Bronchial epithelial cell (primary cell): ENCODE measurements at regions not wholly inside any gene's neighbourhood (a gene's known extent, or its start where the extent isn't known, plus 50 kb on each side); places are given as distances from the start of the nearest gene placed in this dataset.

Experiments
- DNase-seq: peaks from one replicate; pipeline ENCODE4 v3.0.0-alpha.2; 2010; ENCODE audit warnings: low read depth
- FAIRE-seq: peaks from 2 replicates; lab custom pipeline; 2011; peaks lifted over from hg19 to GRCh38; lab: Jason Lieb, UNC
- H3K27me3 ChIP-seq: 2 replicates; pipeline ENCODE4 v1.5.1; 2011; ENCODE audit warnings: low read length; ENCODE audit not compliant: control insufficient read depth, insufficient read depth
- H3K36me3 ChIP-seq: 2 replicates; pipeline ENCODE4 v1.5.1; 2011; ENCODE audit warnings: low read length; ENCODE audit not compliant: control insufficient read depth, insufficient read depth
- H3K4me3 ChIP-seq: 2 replicates; pipeline ENCODE4 v1.5.1; 2011; ENCODE audit warnings: mild to moderate bottlenecking, low read depth, low read length, control low read depth
- CTCF ChIP-seq: IDR thresholded peaks from 2 replicates; pipeline ENCODE4 v1.5.1; 2011; ENCODE audit warnings: mild to moderate bottlenecking, moderate library complexity, low read length, control low read depth, inconsistent platforms; ENCODE audit not compliant: insufficient read depth, severe bottlenecking

DNA sequence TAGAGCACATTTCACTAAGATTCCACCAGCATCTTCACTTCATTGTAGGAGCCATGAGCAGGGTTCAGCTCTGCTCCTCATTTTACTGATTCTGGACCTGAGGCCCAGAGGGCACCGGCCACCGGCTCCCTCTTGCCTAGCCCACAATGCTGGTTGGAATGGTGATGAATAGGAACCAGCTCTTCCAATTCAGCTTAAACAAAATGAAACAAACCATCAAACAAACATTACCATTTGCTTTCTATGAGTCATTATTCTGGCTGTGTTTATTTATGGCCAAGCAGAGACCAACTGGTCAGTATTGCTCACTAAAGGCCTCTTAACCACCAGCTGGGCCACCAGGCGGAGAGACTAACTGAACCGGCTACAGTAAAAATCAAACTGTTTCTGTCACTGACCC, 176.7 kb downstream of the MTX2 start:
- peak; percentile 62 for DNase-seq
- H3K36me3 ChIP-seq: no peaks in the 10 kb centered on the region
- no peak for TF ChIP-seq CTCF
- H3K27me3 ChIP-seq: no peaks in the 10 kb centered on the region
- H3K4me3 ChIP-seq: no peak overlapping the region
- no peak for FAIRE-seq

- H3K36me3 ChIP-seq: no peaks in the 10 kb centered on the region
- DNase-seq (peak; percentile 29), FAIRE-seq (no peak)
- TF ChIP-seq CTCF: no peak
- no peak overlapping the region for H3K4me3 ChIP-seq
- no peaks in the 10 kb centered on the region for H3K27me3 ChIP-seq
Measured at GRCh38 chr2:176446718-176447414, 177.6 kb downstream of the MTX2 start.

DNA sequence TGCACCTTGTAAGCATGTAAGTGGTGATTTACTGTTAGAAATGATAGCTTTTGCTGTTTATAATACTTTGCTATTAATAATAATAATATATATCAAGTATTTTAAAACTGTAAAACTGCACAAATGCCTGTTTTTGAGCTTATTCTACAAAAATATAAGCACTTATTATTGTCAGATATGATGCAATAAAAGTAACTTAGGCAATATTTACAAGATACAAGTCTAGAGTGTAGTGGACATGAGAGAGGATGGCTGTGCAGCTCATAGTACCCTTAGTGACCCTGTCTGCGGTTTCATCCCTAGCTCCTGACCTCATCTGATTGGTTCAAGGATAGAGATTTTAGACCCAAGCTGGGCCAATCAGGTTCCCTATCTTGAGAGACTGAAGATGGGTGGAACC, 178.4 kb downstream of the MTX2 start:
- DNase-seq: no peak
- TF ChIP-seq CTCF: no peak
- no peaks in the 10 kb centered on the region for H3K27me3 ChIP-seq
- H3K4me3 ChIP-seq: no peak overlapping the region
- FAIRE-seq: no peak
- no peaks in the 10 kb centered on the region for H3K36me3 ChIP-seq

GRCh38 chr2:176449852-176450251, 180.6 kb downstream of the MTX2 start:
- Histone ChIP-seq H3K27me3 (no peaks in the 10 kb centered on the region), H3K36me3 (no peaks in the 10 kb centered on the region), H3K4me3 (no peak overlapping the region)
- no peak for TF ChIP-seq CTCF
- DNase-seq (no peak), FAIRE-seq (no peak)

GRCh38 chr2:176453784-176454183, 184.5 kb downstream of the MTX2 start:
- DNase-seq (no peak), FAIRE-seq (no peak)
- Histone ChIP-seq H3K27me3 (no peaks in the 10 kb centered on the region), H3K4me3 (no peak overlapping the region), H3K36me3 (no peaks in the 10 kb centered on the region)
- no peak for TF ChIP-seq CTCF
